ENCODE measurements at regions not wholly inside any gene's neighbourhood (a gene's known extent, or its start where the extent isn't known, plus 50 kb on each side); places are given as distances from the start of the nearest gene placed in this dataset.
"Not testable (repeated sequence)": the region's sequence is repeated elsewhere in the genome, so short reads cannot be mapped to it uniquely, and the experiment has no call there.

GRCh38 chr1:21368515-21369289 is 71.2 kb upstream of the NBPF3 start:
- peaks cover 15% of the 10 kb centered on the region for H3K4me1 ChIP-seq (ENCODE audit: low read length)
- no peak overlapping the region for H3K9ac ChIP-seq (ENCODE audit: low read length)
- no peaks in the 10 kb centered on the region for H4K20me1 ChIP-seq (ENCODE audit: insufficient read depth, low read length)
- H3K27ac ChIP-seq (ENCODE audit: low read length) = no peak overlapping the region
- peak overlapping the region; percentile 28; the same call in 1 of the 2 replicates for H3K4me2 ChIP-seq (ENCODE audit: low read length)
- no peaks in the 10 kb centered on the region for H3K79me2 ChIP-seq (ENCODE audit: low read length)
- no peaks in the 10 kb centered on the region for H3K9me3 ChIP-seq (ENCODE audit: insufficient read depth, low read length)
- H3K27me3 ChIP-seq (ENCODE audit: low read depth, low read length) = no peaks in the 10 kb centered on the region
- H3K4me3 ChIP-seq (ENCODE audit: low read length) = no peak overlapping the region
- TF ChIP-seq EZH2phosphoT487 (IDR thresholded peaks at IDR 0.05; ENCODE audit: low read depth) (no peak), CTCF (IDR thresholded peaks at IDR 0.05; ENCODE audit: low read depth, low read length) (peak; percentile 87)
- no peaks in the 10 kb centered on the region for H3K36me3 ChIP-seq (replicated peaks; ENCODE audit: low read depth, low read length)
- H2AFZ ChIP-seq (ENCODE audit: low read depth, low read length) = no peak overlapping the region

GRCh38 chr1:21367973-21368514 is 71.9 kb upstream of the NBPF3 start:
- not testable (repeated sequence) for H3K9me3 ChIP-seq (ENCODE audit: insufficient read depth, low read length); H3K36me3 ChIP-seq (replicated peaks; ENCODE audit: low read depth, low read length); H4K20me1 ChIP-seq (ENCODE audit: insufficient read depth, low read length); H3K9ac ChIP-seq (ENCODE audit: low read length); H2AFZ ChIP-seq (ENCODE audit: low read depth, low read length); H3K27ac ChIP-seq (ENCODE audit: low read length); H3K79me2 ChIP-seq (ENCODE audit: low read length); H3K4me3 ChIP-seq (ENCODE audit: low read length); H3K27me3 ChIP-seq (ENCODE audit: low read depth, low read length)
- H3K4me1 ChIP-seq (ENCODE audit: low read length) = peaks cover 15% of the 10 kb centered on the region
- H3K4me2 ChIP-seq (ENCODE audit: low read length) = peak overlapping the region; percentile 28; the same call in 1 of the 2 replicates

GRCh38 chr1:21366288-21366687 is 73.6 kb upstream of the NBPF3 start:
- Histone ChIP-seq H3K27me3 (ENCODE audit: low read depth, low read length) (no peaks in the 10 kb centered on the region), H3K9me3 (ENCODE audit: insufficient read depth, low read length) (no peaks in the 10 kb centered on the region), H4K20me1 (ENCODE audit: insufficient read depth, low read length) (no peaks in the 10 kb centered on the region), H3K4me2 (ENCODE audit: low read length) (no peak overlapping the region), H3K79me2 (ENCODE audit: low read length) (no peaks in the 10 kb centered on the region), H2AFZ (ENCODE audit: low read depth, low read length) (no peak overlapping the region), H3K27ac (ENCODE audit: low read length) (no peak overlapping the region), H3K36me3 (replicated peaks; ENCODE audit: low read depth, low read length) (no peaks in the 10 kb centered on the region), H3K9ac (ENCODE audit: low read length) (no peak overlapping the region), H3K4me1 (ENCODE audit: low read length) (peaks cover 15% of the 10 kb centered on the region), H3K4me3 (ENCODE audit: low read length) (no peak overlapping the region)
- TF ChIP-seq EZH2phosphoT487 (IDR thresholded peaks at IDR 0.05; ENCODE audit: low read depth) = no peak
- no peak for TF ChIP-seq CTCF (IDR thresholded peaks at IDR 0.05; ENCODE audit: low read depth, low read length)

GRCh38 chr1:21365036-21365435 is 74.8 kb upstream of the ECE1 start:
- no peaks in the 10 kb centered on the region for H3K27me3 ChIP-seq (ENCODE audit: low read depth, low read length)
- H3K4me3 ChIP-seq (ENCODE audit: low read length) = no peak overlapping the region
- peaks cover 15% of the 10 kb centered on the region for H3K4me1 ChIP-seq (ENCODE audit: low read length)
- 0 out of 2 replicates have a peak overlapping the region, but pooled peaks have one; percentile 30 for H2AFZ ChIP-seq (ENCODE audit: low read depth, low read length)
- no peak overlapping the region for H3K9ac ChIP-seq (ENCODE audit: low read length)
- H3K27ac ChIP-seq (ENCODE audit: low read length) = no peak overlapping the region
- TF ChIP-seq CTCF (IDR thresholded peaks at IDR 0.05; ENCODE audit: low read depth, low read length) (no peak), EZH2phosphoT487 (IDR thresholded peaks at IDR 0.05; ENCODE audit: low read depth) (no peak)
- no peaks in the 10 kb centered on the region for H3K36me3 ChIP-seq (replicated peaks; ENCODE audit: low read depth, low read length)
- H3K79me2 ChIP-seq (ENCODE audit: low read length) = no peaks in the 10 kb centered on the region
- H3K4me2 ChIP-seq (ENCODE audit: low read length) = peak overlapping the region; percentile 28
- H3K9me3 ChIP-seq (ENCODE audit: insufficient read depth, low read length) = no peaks in the 10 kb centered on the region
- H4K20me1 ChIP-seq (ENCODE audit: insufficient read depth, low read length) = no peaks in the 10 kb centered on the region
